ENCODE measurements at regions not wholly inside any gene's neighbourhood (a gene's known extent, or its start where the extent isn't known, plus 50 kb on each side); places are given as distances from the start of the nearest gene placed in this dataset.

- TF ChIP-seq, protein P1, sequence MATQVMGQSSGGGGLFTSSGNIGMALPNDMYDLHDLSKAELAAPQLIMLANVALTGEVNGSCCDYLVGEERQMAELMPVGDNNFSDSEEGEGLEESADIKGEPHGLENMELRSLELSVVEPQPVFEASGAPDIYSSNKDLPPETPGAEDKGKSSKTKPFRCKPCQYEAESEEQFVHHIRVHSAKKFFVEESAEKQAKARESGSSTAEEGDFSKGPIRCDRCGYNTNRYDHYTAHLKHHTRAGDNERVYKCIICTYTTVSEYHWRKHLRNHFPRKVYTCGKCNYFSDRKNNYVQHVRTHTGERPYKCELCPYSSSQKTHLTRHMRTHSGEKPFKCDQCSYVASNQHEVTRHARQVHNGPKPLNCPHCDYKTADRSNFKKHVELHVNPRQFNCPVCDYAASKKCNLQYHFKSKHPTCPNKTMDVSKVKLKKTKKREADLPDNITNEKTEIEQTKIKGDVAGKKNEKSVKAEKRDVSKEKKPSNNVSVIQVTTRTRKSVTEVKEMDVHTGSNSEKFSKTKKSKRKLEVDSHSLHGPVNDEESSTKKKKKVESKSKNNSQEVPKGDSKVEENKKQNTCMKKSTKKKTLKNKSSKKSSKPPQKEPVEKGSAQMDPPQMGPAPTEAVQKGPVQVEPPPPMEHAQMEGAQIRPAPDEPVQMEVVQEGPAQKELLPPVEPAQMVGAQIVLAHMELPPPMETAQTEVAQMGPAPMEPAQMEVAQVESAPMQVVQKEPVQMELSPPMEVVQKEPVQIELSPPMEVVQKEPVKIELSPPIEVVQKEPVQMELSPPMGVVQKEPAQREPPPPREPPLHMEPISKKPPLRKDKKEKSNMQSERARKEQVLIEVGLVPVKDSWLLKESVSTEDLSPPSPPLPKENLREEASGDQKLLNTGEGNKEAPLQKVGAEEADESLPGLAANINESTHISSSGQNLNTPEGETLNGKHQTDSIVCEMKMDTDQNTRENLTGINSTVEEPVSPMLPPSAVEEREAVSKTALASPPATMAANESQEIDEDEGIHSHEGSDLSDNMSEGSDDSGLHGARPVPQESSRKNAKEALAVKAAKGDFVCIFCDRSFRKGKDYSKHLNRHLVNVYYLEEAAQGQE (IDR thresholded peaks at IDR 0.05; ENCODE audit: low read depth), result no peak
- TF ChIP-seq EP300 (IDR thresholded peaks at IDR 0.05; ENCODE audit: borderline replicate concordance) (no peak), YY1 (IDR thresholded peaks at IDR 0.05; ENCODE audit: low read depth) (no peak)
These were observed 65.0 kb upstream of the IRF2BP2 start for GRCh38 chr1:234675006-234675405.
